GM19023 (cell line): ENCODE measurements at regions not wholly inside any gene's neighbourhood (a gene's known extent, or its start where the extent isn't known, plus 50 kb on each side); places are given as distances from the start of the nearest gene placed in this dataset.

ENCODE experiments used
- ATAC-seq: cut with Tn5 transposase; IDR thresholded peaks from one replicate; pipeline ENCODE4 v1.9.1; 2021; ENCODE audit warnings: mild to moderate bottlenecking, moderate library complexity; ENCODE audit not compliant: unreplicated experiment

DNA sequence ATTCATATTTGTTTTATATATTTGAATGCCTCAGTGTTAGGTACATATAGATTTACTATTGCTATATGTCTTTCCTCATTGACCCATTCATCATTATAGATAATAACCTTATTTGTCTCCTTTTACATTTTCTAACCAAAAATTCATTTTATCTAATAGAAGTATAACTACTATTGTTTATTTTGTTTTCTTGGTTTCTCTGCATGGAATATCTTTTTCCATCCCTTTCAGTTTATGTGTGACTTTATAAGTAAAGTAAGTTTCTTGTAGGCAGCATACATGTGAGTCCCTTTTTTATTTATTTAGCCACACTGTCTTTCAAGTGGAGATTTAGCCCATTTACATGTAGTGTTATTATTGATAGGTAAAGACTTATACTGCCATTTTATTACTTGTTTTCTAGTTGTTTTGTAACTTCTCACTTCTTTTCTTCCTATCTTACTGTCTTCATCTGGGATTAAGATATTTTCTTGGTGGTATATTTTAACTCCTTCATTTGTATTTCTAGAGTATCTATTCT, 572.0 kb upstream of the MAN1A1 start:
- no peak for ATAC-seq

DNA sequence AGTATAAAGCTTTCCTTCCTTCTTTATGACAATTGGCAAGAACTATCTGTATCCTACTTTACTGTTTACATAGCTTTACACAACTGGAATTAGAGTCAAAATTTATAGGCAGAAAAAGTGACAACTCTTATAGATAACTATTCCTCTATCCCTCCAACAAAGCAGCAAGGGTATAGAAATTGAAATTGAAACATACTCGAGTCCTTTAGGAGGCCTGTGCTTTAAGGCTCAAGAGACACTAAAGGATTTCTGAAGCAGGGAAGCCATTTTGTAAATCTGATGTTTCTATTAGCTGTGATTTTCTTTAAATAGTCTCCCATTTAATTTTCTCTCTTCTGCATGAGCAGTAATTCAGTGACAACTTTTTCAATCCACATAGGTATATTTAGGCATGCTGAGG, 567.6 kb upstream of the MAN1A1 start:
- ATAC-seq, result no peak

DNA sequence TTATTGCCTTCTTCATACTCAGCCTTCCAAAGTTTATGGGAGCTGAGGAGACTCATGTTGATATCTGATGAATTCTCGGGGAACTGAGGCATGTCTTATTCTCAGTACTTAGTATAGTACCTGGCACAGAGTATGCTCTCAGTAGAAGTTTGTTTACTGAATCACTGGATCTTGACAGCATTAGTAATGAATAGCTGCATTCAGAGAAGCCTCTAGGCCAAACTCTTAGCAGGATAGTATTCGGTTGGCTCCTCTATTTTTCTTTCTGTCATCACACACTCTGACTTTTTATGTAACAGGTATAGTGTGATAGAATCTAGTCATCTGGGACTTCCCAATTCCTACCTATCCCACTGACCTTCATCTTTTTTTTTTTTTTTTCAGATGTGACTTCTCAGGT, 566.4 kb upstream of the MAN1A1 start:
- no peak for ATAC-seq

GRCh38 chr6:119908157-119908556, 558.6 kb upstream of the MAN1A1 start:
- no peak for ATAC-seq

DNA sequence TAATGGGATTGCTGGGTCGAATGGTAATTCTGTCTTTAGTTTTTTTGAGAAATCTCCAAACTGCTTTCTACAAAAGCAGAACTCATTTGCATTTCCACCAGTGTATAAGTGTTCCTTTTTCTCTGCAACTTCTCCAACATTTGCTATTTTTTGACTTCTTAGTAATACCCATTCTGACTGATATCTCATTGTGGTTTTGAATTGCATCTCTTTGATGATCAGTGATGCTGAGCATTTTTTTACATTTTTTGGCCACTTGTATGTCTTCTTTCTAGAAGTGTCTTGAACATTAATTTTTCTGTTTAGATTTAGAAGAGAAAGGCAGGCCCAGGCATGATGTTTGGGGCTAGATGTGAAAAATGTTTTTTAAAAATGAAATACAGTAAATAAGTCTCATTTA, 553.1 kb upstream of the MAN1A1 start:
- no peak for ATAC-seq

DNA sequence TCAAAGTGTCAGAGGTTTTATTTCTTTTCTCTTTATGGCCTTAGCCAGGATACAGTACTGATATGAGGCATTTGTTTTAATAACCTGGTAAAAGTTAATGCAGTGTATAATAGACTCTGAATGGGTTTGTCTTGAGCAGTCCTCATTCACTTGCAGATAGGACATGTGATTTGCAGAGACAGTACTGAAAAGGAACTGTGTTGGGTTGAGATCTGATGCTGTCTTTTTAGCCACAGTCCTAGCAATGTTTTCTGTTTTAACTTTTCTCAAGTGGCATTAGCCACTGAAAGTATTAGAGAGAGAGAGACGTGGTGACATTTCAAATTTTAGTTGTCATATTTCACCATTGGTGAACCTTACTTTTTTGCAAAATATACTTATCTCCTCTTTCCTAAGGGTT, 547.2 kb upstream of the MAN1A1 start:
- no peak for ATAC-seq

- ATAC-seq, result no peak
Observed at GRCh38 chr6:119895626-119896025, 546.1 kb upstream of the MAN1A1 start.

DNA sequence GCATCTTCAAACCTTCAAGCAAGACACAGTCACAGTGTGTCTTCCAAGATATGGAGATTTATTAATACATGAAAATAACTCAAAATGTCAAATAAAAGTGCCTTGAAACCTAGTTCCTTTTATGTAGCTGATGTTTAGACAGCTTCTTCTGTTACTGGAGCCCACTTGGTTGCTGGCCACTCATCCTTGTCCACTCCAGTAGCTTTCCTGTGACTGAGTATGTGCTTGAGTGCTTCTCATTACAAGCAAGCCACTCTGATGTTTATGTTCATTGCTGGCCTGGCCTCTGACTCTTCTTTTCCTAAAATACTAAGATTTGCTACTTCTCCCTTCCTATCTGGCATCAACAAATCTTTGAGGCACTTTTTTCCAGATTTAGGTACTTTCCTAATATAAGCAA, 545.2 kb upstream of the MAN1A1 start:
- no peak for ATAC-seq

GRCh38 chr6:119891644-119892043, 542.1 kb upstream of the MAN1A1 start:
- ATAC-seq, result no peak

DNA sequence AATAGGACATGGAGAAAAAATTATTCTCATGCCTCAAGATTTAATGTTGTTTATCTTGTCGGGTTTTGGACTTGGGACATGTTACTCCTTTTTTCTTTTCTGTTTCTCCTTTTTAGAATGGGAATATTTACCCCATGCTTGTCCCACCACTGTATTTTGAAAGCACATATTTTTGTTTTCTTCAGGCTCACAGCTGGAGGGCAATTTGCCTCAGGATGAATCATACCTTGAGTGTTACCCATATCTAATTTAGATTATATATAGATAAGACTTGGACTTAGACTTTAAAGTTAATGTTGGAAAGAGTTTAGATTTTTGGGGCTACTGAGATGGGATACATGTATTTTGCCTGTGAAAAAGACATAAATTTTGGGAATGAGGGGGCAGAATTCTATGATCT, 541.6 kb upstream of the MAN1A1 start:
- ATAC-seq, result no peak

DNA sequence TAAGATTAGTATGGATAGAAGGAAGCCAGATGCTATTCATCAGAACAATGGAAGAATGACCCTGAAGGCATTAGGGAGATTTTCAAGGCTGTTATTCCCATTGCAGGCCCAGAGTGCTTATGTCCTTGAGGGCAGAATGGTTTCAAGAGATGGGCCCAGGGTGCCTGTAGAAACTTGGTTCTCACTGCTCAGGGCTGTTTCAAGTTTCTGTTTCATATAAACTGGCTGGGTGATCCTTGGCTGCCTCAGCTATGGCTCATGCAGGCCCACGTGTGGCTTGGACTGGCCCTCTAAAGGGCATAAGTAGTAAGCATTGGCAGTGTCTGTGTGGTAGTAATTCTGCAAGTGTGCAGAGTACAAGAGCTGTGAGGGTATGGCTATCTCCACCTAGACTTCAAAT, 540.9 kb upstream of the MAN1A1 start:
- no peak for ATAC-seq

DNA sequence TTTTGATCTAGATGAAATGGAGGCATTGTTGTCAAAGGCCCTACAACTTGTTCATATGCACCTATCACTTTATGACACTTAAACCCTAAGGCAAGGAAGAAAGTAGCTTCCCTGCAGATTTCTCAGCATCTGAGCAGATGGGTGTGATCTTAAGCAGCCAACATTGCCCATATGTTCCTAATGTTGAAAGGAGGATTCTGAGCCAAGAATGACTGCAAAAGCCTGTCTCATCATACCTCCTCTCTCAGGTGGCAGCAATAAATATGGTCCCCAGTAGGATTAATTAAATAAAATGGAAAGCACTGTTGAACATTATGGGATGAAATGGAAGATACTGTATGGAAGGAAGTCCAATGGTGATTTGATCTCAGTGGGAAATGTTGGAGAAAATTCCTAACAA, 538.1 kb upstream of the MAN1A1 start:
- ATAC-seq, result no peak

- ATAC-seq, result no peak
Observed at GRCh38 chr6:119881416-119881815, 531.9 kb upstream of the MAN1A1 start.

DNA sequence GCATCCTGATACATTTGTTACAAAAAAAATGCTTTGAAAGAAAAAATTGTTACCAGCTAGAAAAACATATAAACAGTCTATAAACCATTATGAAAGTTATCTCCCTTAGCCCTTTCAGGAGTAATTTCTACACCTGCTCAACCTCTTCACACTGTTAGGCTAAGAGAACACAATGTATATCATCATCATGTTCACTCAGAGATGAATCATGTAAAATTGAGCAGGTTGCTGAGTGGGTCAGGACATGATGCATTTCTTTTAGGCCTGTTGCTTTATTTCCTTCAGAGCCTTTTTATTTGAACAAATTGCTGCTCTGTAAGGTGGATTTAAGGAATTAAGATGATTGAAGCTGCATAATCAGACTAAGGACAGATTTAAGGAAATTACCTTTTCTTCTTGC, 531.3 kb upstream of the MAN1A1 start:
- ATAC-seq, result no peak

GRCh38 chr6:119879731-119880130, 530.2 kb upstream of the MAN1A1 start:
- no peak for ATAC-seq

DNA sequence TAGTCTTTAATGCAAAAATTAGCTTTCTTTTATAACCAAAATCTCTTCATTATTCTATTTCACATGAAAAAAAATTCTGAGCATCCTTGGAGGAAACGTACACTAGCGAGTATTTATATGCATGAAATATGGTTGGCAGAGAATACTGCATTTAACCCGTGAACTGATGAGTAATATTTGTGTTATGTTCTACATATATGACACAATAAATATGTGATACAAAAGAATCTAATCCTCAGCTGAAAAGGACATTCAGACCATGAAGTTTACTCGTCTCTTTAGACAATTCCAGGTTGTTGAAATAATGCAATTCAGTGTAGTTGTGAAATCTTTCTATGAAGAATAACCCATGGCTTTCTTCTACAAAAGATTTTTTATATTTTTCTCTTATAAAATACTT, 524.8 kb upstream of the MAN1A1 start:
- no peak for ATAC-seq

DNA sequence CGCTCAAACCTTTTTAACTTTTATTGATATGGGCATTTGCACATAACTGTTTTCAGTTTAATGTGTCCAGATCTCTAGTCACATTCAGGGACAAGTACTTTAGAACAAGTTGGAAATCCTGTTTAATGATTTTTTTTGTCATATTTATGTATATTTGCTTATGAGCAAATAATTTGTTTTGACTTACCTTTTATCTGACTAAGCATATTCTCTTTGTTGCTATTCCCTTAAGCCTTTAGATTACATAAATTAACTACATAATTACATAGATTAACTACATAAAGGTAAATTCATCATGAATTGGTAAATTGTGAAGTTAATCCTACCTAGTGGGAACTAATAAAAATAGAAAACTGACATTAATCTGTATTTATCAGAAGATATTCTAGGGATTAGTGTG, 523.5 kb upstream of the MAN1A1 start:
- no peak for ATAC-seq

DNA sequence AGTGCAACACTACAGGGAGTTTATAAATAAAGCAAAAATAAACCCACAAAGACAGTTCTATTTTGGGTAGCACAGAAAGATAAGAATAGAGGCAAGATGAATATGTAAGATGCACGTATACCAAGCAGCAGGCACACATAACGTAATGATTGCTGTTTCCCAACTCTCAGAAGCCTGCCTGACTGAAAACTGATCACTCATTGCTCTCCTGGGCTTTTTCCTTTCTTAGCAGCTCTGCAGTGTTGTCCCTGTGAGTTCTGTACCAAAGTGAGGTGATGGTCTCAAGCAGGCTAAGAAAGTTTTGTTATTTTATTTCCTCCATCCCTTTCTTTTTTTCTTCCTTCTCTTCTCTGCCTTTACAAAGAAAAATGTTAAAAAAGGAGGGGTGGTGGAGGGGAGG, 522.0 kb upstream of the MAN1A1 start:
- ATAC-seq, result no peak

DNA sequence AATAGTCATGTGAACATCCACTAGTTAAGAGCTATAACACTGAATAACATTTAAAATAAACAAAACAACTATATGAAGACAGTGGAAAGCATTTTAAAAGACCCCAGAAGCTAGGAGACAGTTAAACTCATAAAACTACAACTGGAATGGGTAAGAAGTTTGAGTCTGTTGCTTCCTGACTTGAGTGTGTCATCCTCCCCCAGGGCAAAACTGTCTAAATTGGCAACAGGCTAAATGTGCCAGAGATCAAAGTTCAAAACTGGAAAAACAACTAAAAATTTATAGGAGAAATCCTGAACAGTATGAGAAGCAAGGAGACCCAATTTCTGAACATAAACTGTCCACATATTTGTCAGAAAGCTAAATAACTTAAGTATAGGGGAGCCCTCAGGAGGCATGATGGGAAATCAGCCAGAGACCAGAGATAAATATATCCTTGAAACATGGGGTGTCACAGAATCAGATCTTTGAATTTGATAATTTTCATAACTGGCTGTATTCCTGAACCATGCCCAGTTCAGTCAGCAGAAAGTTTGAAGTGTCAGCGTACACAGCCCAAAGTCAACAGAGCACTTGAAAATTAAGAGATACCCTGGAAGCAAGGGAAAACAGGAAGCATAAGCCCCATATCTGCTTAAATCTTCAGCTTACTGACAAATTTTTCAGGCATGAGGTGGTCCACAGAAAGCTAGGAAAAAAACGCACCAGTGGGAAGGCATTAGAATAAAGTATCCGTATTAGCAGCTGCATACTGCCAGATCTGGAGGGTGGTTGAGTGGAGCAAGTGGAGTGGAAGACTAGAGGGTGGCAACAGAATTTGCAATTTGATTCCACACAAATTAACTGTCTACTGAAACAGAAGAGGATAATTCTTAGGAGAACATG, 516.1 kb upstream of the MAN1A1 start:
- no peak for ATAC-seq

GRCh38 chr6:119862719-119863118, 513.2 kb upstream of the MAN1A1 start:
- ATAC-seq, result no peak

GRCh38 chr6:119858901-119859300, 509.3 kb upstream of the MAN1A1 start:
- no peak for ATAC-seq

DNA sequence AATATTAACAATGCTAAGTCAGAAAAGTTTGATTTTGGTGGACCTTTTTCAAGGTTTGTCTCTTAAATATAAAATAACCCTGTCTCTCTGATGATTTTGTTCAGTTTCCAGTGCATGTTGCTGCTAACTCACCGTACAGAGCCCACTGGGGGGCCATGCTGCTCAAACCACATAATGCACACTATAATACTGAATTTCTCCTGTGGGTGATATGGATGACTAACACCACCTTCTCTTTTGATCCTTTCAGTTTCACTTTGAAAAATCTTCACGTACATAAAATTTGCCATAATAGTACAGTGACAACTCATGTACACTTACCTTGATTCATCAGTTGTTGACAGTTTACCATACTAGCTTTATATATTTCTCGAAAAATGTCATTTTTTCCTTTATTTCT, 506.6 kb upstream of the MAN1A1 start:
- ATAC-seq, result no peak

DNA sequence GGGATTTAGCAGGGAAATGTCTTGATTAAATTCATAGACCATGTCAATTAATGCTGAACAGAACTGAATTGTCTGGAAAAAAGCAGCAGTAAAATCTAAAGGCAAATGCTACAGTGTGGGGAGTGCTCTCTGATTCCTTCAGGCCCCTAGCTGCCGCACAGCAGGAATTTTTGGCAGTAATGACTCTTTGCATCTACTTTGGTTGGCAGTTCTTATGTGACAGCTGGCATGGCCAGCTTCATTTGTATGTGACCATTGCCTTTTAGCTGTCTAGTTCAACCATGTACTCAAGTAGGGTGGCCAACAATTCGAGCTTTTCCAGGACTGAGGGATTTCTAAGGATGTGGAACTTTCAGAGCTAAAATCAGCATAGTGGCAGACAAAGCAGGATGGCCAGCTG, 499.1 kb upstream of the MAN1A1 start:
- ATAC-seq, result no peak
